ENCODE measurements at regions not wholly inside any gene's neighbourhood (a gene's known extent, or its start where the extent isn't known, plus 50 kb on each side); places are given as distances from the start of the nearest gene placed in this dataset.

DNA sequence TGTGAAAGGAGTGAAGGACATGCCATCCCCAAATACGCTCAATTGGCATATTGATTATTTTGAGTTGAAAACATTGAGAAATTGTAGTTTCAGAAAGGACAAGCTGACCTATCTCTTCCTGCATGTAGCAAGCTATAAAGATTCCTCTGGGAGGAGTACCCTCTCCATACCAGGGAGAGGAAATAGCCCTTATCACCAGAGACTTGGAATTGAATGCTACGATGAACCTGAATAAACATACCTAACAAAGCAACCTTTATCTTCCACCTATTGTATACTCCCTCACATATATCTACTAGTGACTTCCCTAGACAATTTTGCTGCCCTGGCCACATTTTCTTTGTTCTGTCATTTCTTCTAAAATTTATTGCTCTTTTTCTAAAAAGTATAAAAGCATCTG is 150.2 kb upstream of the EEPD1 start:
- Histone ChIP-seq H3K9me3 (no peaks in the 10 kb centered on the region), H3K4me1 (no peaks in the 10 kb centered on the region), H3K27ac (no peak overlapping the region), H3K36me3 (no peaks in the 10 kb centered on the region), H3K27me3 (no peaks in the 10 kb centered on the region), H3K4me3 (no peak overlapping the region)
- intact Hi-C loops (cut with DNase I; ENCODE audit: low total_unique reads): no loop called here
- WGBS, 5 donors: 69 to 82% (median 79%) methylated on average over 2 of the region's 2 CpGs
- no peak for DNase-seq
- no peak for TF ChIP-seq EP300 (IDR thresholded peaks at IDR 0.05)
- TF ChIP-seq POLR2AphosphoS5 (IDR thresholded peaks at IDR 0.05): no peak
- TF ChIP-seq, protein P1, sequence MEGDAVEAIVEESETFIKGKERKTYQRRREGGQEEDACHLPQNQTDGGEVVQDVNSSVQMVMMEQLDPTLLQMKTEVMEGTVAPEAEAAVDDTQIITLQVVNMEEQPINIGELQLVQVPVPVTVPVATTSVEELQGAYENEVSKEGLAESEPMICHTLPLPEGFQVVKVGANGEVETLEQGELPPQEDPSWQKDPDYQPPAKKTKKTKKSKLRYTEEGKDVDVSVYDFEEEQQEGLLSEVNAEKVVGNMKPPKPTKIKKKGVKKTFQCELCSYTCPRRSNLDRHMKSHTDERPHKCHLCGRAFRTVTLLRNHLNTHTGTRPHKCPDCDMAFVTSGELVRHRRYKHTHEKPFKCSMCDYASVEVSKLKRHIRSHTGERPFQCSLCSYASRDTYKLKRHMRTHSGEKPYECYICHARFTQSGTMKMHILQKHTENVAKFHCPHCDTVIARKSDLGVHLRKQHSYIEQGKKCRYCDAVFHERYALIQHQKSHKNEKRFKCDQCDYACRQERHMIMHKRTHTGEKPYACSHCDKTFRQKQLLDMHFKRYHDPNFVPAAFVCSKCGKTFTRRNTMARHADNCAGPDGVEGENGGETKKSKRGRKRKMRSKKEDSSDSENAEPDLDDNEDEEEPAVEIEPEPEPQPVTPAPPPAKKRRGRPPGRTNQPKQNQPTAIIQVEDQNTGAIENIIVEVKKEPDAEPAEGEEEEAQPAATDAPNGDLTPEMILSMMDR (IDR thresholded peaks at IDR 0.05): no peak
- no peak for TF ChIP-seq POLR2A (IDR thresholded peaks at IDR 0.05)

DNA sequence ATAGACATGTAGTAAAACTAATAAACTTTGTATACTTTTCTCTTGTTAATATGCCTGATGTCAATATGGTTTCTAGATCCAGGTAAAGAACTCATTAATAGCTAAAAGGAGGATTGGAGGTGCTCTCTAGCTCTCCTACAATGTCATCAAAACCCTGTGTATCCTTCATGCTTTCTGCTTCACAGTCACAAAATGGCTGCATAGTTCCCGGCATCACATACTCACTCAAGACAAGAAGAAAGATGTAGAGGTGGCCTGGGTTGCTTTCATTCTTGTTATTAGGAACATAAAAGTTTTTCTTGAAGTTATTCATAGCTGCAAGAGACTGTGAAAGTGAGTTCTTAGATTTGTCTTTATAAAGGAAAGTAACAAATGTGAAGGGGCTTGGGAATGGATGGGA is 149.7 kb upstream of the EEPD1 start:
- WGBS, 5 donors: 95 to 100% (median 96%) methylated on average over 1 of the region's 1 CpG
- Histone ChIP-seq H3K27me3 (no peaks in the 10 kb centered on the region), H3K4me1 (no peaks in the 10 kb centered on the region), H3K4me3 (no peak overlapping the region), H3K9me3 (no peaks in the 10 kb centered on the region), H3K27ac (no peak overlapping the region), H3K36me3 (no peaks in the 10 kb centered on the region)
- intact Hi-C loops (cut with DNase I; ENCODE audit: low total_unique reads): no loop called here
- no peak for DNase-seq
- TF ChIP-seq POLR2AphosphoS5 (IDR thresholded peaks at IDR 0.05) (no peak), EP300 (IDR thresholded peaks at IDR 0.05) (no peak), POLR2A (IDR thresholded peaks at IDR 0.05) (no peak)
- TF ChIP-seq, protein P1 (IDR thresholded peaks at IDR 0.05): no peak

DNA sequence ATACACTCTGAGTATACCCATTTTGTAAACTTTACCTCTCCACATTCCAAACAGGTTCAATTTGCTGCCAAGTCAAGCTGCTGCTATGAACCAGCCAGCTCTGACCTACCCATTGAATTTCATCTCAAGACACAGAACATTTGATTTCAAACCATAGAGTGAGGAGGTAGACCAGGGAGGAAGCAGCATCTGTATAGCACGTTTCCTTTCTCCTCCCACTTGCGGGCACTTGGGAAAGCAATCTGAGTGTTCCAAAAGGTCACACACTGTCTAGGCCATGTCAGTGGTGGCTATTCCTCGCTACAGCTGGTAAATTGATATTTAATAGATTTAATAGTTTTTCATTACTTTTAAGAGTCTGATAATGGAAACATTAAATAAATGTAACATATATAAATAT is 147.8 kb upstream of the EEPD1 start:
- no peak for DNase-seq
- Histone ChIP-seq H3K4me1 (no peaks in the 10 kb centered on the region), H3K36me3 (no peaks in the 10 kb centered on the region), H3K27me3 (no peaks in the 10 kb centered on the region), H3K9me3 (no peaks in the 10 kb centered on the region), H3K27ac (no peak overlapping the region), H3K4me3 (no peak overlapping the region)
- WGBS, 5 donors: 77 to 84% (median 78%) methylated on average over 3 of the region's 3 CpGs
- intact Hi-C loops (cut with DNase I; ENCODE audit: low total_unique reads): no loop called here
- TF ChIP-seq POLR2AphosphoS5 (IDR thresholded peaks at IDR 0.05) (no peak), POLR2A (IDR thresholded peaks at IDR 0.05) (no peak), EP300 (IDR thresholded peaks at IDR 0.05) (no peak)
- TF ChIP-seq, protein P1 (IDR thresholded peaks at IDR 0.05): no peak

DNA sequence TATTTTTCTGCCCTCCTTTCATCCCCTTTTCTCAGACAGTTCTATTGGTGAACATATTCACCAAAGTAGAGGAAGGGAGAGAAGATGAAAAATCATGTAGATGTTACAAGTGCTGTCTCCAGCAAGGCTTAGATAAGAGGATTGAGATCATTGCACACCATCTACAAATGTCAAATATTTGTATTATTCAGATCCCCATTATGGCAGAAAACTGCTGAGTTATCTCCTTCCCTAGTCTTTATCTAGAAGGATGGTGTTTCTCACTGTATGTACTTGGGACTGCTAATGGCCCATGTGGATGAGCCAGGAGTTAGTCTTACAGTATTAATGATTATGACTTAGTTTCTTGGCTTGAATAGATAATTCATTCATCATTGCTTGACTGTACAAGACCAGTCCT is 147.2 kb upstream of the EEPD1 start:
- no peaks in the 10 kb centered on the region for H3K27me3 ChIP-seq
- H3K4me1 ChIP-seq: no peaks in the 10 kb centered on the region
- DNase-seq: no peak
- no peaks in the 10 kb centered on the region for H3K9me3 ChIP-seq
- TF ChIP-seq POLR2A (IDR thresholded peaks at IDR 0.05) (no peak), EP300 (IDR thresholded peaks at IDR 0.05) (no peak), POLR2AphosphoS5 (IDR thresholded peaks at IDR 0.05) (no peak)
- TF ChIP-seq, protein P1 (IDR thresholded peaks at IDR 0.05): no peak
- intact Hi-C loops (cut with DNase I; ENCODE audit: low total_unique reads): no loop called here
- H3K4me3 ChIP-seq: no peak overlapping the region
- no peaks in the 10 kb centered on the region for H3K36me3 ChIP-seq
- no peak overlapping the region for H3K27ac ChIP-seq

Data from stomach (tissue), 8 donors.